WTC11 (cell line): ENCODE measurements at regions not wholly inside any gene's neighbourhood (a gene's known extent, or its start where the extent isn't known, plus 50 kb on each side); places are given as distances from the start of the nearest gene placed in this dataset.

Experiments used
- ATAC-seq: fragments of 200-7000 bp; cut with Tn5 transposase; 2 replicates; pipeline ENCODE4 v1.10.0; 2021; ENCODE audit warnings: mild to moderate bottlenecking, moderate library complexity
- CTCF ChIA-PET: fragments of 300-600 bp; sonication (Branson Sonifier 250); formaldehyde crosslinking; loops from one replicate; lab custom pipeline; 2021; ENCODE audit warnings: antibody characterized with exemption; lab: Charles Lee
- POLR2A ChIA-PET: fragments of 350-600 bp; sonication (Branson Sonifier 250); formaldehyde crosslinking; loops from one replicate; lab custom pipeline; 2021; ENCODE audit warnings: antibody characterized with exemption; lab: Charles Lee
- DNase-seq: peaks from one replicate; pipeline ENCODE4 v3.0.0; 2021; ENCODE audit warnings: low spot score
- H3K27ac Mint-ChIP-seq: 2 replicates; pipeline ENCODE4 v1.8.0; 2021; ENCODE audit warnings: mixed read lengths
- H3K27me3 Mint-ChIP-seq: 2 replicates; pipeline ENCODE4 v1.8.0; 2021; ENCODE audit warnings: low read depth, mild to moderate bottlenecking, moderate library complexity, mixed read lengths
- H3K36me3 Mint-ChIP-seq: 2 replicates; pipeline ENCODE4 v1.8.0; 2021; ENCODE audit warnings: mixed read lengths
- H3K4me1 Mint-ChIP-seq: 2 replicates; pipeline ENCODE4 v1.8.0; 2022; ENCODE audit warnings: mixed read lengths
- H3K4me3 Mint-ChIP-seq: 2 replicates; pipeline ENCODE4 v1.8.0; 2021; ENCODE audit warnings: mild to moderate bottlenecking, moderate library complexity, mixed read lengths
- H3K9me3 Mint-ChIP-seq: 2 replicates; pipeline ENCODE4 v1.8.0; 2021; ENCODE audit warnings: mixed read lengths
- ATF1 ChIP-seq: sonication (generic); formaldehyde crosslinking; IDR thresholded peaks from 2 replicates; pipeline ENCODE4 v1.8.1; 2023; ENCODE audit warnings: mild to moderate bottlenecking, moderate library complexity, missing genetic modification reagents
- CREB1 ChIP-seq: sonication (generic); formaldehyde crosslinking; IDR thresholded peaks from 2 replicates; pipeline ENCODE4 v1.8.0; 2023; ENCODE audit warnings: mild to moderate bottlenecking, missing genetic modification reagents
- CTCF ChIP-seq: fragments of 200-600 bp; IDR thresholded peaks from 2 replicates; pipeline ENCODE4 v1.8.0; 2022; ENCODE audit warnings: antibody characterized with exemption
- E2F1 ChIP-seq: sonication (generic); formaldehyde crosslinking; IDR thresholded peaks from 2 replicates; pipeline ENCODE4 v1.8.0; 2022; ENCODE audit warnings: mild to moderate bottlenecking, missing genetic modification reagents
- E2F5 ChIP-seq: sonication (generic); formaldehyde crosslinking; IDR thresholded peaks from 2 replicates; pipeline ENCODE4 v1.8.1; 2022; ENCODE audit warnings: mild to moderate bottlenecking, moderate library complexity, missing genetic modification reagents
- GABPB1 ChIP-seq: sonication (generic); formaldehyde crosslinking; IDR thresholded peaks from 2 replicates; pipeline ENCODE4 v1.8.1; 2023; ENCODE audit warnings: mild to moderate bottlenecking, missing genetic modification reagents
- GRHL2 ChIP-seq: fragments of 250-450 bp; sonication (Bioruptor Pico); IDR thresholded peaks from 2 replicates; pipeline ENCODE4 v1.8.0; 2022; ENCODE audit warnings: mild to moderate bottlenecking, moderate library complexity; ENCODE audit not compliant: insufficient replicate concordance, severe bottlenecking
- HMGA2 ChIP-seq: fragments of 250-450 bp; sonication (Bioruptor Pico); IDR thresholded peaks from 2 replicates; pipeline ENCODE4 v1.4.0; 2021; ENCODE audit warnings: mild to moderate bottlenecking, moderate library complexity
- JAZF1 ChIP-seq: fragments of 250-450 bp; sonication (Bioruptor Pico); IDR thresholded peaks from 2 replicates; pipeline ENCODE4 v1.9.0; 2021; ENCODE audit warnings: moderate library complexity, mild to moderate bottlenecking, inconsistent platforms
- MXD4 ChIP-seq: fragments of 250-450 bp; sonication (Bioruptor Pico); IDR thresholded peaks from 2 replicates; pipeline ENCODE4 v1.8.0; 2021; ENCODE audit warnings: mild to moderate bottlenecking, moderate library complexity, borderline replicate concordance
- MYBL2 ChIP-seq: sonication (generic); formaldehyde crosslinking; IDR thresholded peaks from 2 replicates; pipeline ENCODE4 v1.8.1; 2023; ENCODE audit warnings: mild to moderate bottlenecking, moderate library complexity, missing genetic modification reagents
- NR3C1 ChIP-seq: sonication (generic); formaldehyde crosslinking; conservative IDR thresholded peaks from 2 replicates; pipeline ENCODE4 v1.8.1; 2023; ENCODE audit warnings: low read depth, mild to moderate bottlenecking, missing genetic modification reagents
- PRRX2 ChIP-seq: fragments of 250-450 bp; sonication (Bioruptor Pico); IDR thresholded peaks from 2 replicates; pipeline ENCODE4 v1.8.0; 2021; ENCODE audit warnings: mild to moderate bottlenecking
- RELA ChIP-seq: sonication (generic); formaldehyde crosslinking; IDR thresholded peaks from 2 replicates; pipeline ENCODE4 v1.8.1; 2022; ENCODE audit warnings: missing genetic modification reagents, mild to moderate bottlenecking, borderline replicate concordance
- RORB ChIP-seq: fragments of 250-450 bp; sonication (Bioruptor Pico); IDR thresholded peaks from 2 replicates; pipeline ENCODE4 v1.9.0; 2021; ENCODE audit warnings: mild to moderate bottlenecking
- SOX15 ChIP-seq: fragments of 250-450 bp; sonication (Bioruptor Pico); IDR thresholded peaks from 2 replicates; pipeline ENCODE4 v1.9.0; 2021; ENCODE audit warnings: mild to moderate bottlenecking
- TEAD1 ChIP-seq: sonication (generic); formaldehyde crosslinking; IDR thresholded peaks from 2 replicates; pipeline ENCODE4 v1.8.0; 2022; ENCODE audit warnings: mild to moderate bottlenecking, missing genetic modification reagents
- TP53 ChIP-seq: sonication (generic); formaldehyde crosslinking; IDR thresholded peaks from 2 replicates; pipeline ENCODE4 v1.8.1; 2023; ENCODE audit warnings: mild to moderate bottlenecking, missing genetic modification reagents
- ZNF219 ChIP-seq: sonication (generic); formaldehyde crosslinking; IDR thresholded peaks from 2 replicates; pipeline ENCODE4 v1.8.0; 2023; ENCODE audit warnings: missing genetic modification reagents, mild to moderate bottlenecking, borderline replicate concordance
- ZNF416 ChIP-seq: fragments of 250-450 bp; sonication (Bioruptor Pico); IDR thresholded peaks from 2 replicates; pipeline ENCODE4 v1.9.0; 2021; ENCODE audit warnings: mild to moderate bottlenecking, inconsistent platforms
- ZNF512 ChIP-seq: sonication (generic); formaldehyde crosslinking; IDR thresholded peaks from 2 replicates; pipeline ENCODE4 v1.8.1; 2022; ENCODE audit warnings: missing genetic modification reagents, borderline replicate concordance
- TF ChIP-seq, protein P1 (sequence below): fragments of 250-450 bp; sonication (Bioruptor Pico); IDR thresholded peaks from 2 replicates; pipeline ENCODE4 v1.8.0; 2021; ENCODE audit warnings: mild to moderate bottlenecking
- TF ChIP-seq, protein P2 (sequence below): sonication (generic); formaldehyde crosslinking; IDR thresholded peaks from 2 replicates; pipeline ENCODE4 v1.8.0; 2023; ENCODE audit warnings: missing genetic modification reagents, mild to moderate bottlenecking, borderline replicate concordance

DNA sequence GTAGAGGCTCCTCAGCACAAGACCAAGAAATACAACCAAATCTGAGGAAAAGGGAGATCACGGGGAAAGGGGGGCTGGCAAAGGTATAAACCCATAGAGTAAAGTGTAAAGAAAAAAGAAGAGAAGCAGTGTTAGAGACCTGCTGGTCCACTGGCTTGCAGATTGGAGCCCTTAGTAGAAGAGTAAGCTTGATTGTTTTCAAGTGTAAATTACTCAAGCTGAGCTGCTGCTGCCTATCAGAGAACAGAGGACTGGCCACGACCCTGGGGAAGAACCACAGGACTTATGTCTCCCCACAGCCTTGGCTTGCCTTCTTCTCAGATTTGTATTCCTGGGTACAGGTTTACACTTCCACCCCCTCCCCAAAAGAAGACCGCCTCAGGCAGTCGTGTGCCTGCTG lies 294.2 kb downstream of the LMX1A start (continued):
- TF ChIP-seq CTCF = no peak
- TF ChIP-seq GABPB1 = no peak
- no peak for TF ChIP-seq NR3C1 (CRISPR knock-in tag)
- no peak for TF ChIP-seq JAZF1 (CRISPR knock-in tag)
- TF ChIP-seq, protein P1, sequence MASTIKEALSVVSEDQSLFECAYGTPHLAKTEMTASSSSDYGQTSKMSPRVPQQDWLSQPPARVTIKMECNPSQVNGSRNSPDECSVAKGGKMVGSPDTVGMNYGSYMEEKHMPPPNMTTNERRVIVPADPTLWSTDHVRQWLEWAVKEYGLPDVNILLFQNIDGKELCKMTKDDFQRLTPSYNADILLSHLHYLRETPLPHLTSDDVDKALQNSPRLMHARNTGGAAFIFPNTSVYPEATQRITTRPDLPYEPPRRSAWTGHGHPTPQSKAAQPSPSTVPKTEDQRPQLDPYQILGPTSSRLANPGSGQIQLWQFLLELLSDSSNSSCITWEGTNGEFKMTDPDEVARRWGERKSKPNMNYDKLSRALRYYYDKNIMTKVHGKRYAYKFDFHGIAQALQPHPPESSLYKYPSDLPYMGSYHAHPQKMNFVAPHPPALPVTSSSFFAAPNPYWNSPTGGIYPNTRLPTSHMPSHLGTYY (CRISPR knock-in tag) = no peak
- TF ChIP-seq CREB1 = no peak
- TF ChIP-seq TEAD1 (CRISPR knock-in tag) = no peak
- TF ChIP-seq ZNF219 (CRISPR knock-in tag) = no peak
- no peak for TF ChIP-seq GRHL2

DNA sequence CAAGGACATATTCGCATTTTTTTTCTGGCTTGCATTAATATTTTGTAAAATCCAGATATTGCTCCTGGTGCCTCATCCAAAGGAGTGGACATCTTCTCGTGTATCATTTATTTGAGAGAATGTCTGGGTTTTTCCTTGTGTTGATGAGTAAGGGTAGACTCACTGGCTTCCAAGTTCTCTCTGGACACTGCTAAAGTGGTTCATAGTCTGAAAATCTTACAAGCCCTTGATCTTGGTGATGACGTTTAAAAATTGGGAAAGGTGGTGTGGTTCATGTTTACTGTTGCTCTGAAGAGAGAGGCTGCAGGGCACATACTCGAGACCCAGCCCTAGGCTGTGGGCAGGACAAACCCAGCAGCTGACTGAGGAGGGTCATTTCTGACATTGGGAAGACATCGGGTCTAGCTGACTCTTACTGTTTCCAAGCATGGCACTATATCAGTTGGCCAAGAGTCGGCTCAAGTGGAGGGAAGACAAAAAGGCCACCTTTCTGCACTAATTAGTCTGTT lies 296.2 kb downstream of the LMX1A start:
- POLR2A ChIA-PET = no interaction called here
- TF ChIP-seq TP53 (CRISPR knock-in tag) (no peak), SOX15 (no peak), E2F5 (CRISPR knock-in tag) (no peak), MXD4 (CRISPR knock-in tag) (no peak), E2F1 (CRISPR knock-in tag) (no peak), ZNF416 (CRISPR knock-in tag) (no peak), ZNF219 (CRISPR knock-in tag) (no peak), RORB (CRISPR knock-in tag) (no peak), MYBL2 (CRISPR knock-in tag) (no peak), PRRX2 (no peak), ZNF512 (no peak), ATF1 (no peak), HMGA2 (CRISPR knock-in tag) (no peak), RELA (CRISPR knock-in tag) (no peak)
- TF ChIP-seq, protein P2, sequence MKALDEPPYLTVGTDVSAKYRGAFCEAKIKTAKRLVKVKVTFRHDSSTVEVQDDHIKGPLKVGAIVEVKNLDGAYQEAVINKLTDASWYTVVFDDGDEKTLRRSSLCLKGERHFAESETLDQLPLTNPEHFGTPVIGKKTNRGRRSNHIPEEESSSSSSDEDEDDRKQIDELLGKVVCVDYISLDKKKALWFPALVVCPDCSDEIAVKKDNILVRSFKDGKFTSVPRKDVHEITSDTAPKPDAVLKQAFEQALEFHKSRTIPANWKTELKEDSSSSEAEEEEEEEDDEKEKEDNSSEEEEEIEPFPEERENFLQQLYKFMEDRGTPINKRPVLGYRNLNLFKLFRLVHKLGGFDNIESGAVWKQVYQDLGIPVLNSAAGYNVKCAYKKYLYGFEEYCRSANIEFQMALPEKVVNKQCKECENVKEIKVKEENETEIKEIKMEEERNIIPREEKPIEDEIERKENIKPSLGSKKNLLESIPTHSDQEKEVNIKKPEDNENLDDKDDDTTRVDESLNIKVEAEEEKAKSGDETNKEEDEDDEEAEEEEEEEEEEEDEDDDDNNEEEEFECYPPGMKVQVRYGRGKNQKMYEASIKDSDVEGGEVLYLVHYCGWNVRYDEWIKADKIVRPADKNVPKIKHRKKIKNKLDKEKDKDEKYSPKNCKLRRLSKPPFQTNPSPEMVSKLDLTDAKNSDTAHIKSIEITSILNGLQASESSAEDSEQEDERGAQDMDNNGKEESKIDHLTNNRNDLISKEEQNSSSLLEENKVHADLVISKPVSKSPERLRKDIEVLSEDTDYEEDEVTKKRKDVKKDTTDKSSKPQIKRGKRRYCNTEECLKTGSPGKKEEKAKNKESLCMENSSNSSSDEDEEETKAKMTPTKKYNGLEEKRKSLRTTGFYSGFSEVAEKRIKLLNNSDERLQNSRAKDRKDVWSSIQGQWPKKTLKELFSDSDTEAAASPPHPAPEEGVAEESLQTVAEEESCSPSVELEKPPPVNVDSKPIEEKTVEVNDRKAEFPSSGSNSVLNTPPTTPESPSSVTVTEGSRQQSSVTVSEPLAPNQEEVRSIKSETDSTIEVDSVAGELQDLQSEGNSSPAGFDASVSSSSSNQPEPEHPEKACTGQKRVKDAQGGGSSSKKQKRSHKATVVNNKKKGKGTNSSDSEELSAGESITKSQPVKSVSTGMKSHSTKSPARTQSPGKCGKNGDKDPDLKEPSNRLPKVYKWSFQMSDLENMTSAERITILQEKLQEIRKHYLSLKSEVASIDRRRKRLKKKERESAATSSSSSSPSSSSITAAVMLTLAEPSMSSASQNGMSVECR (CRISPR knock-in tag) = no peak
- TF ChIP-seq, protein P1 (CRISPR knock-in tag) = no peak

More for the DNA sequence above, 296.2 kb downstream of the LMX1A start:
- CTCF ChIA-PET = no interaction called here
- Mint-ChIP-seq H3K9me3 (no peaks in the 10 kb centered on the region), H3K27me3 (peaks cover 60% of the 10 kb centered on the region), H3K27ac (no peak overlapping the region), H3K4me1 (peaks cover 6% of the 10 kb centered on the region), H3K4me3 (no peak overlapping the region), H3K36me3 (no peaks in the 10 kb centered on the region)
- no peak for DNase-seq
- ATAC-seq = no peak
